NOMO-1 treated with DMSO at 0.1 percent for 48 hours (cell line): ENCODE measurements at regions not wholly inside any gene's neighbourhood (a gene's known extent, or its start where the extent isn't known, plus 50 kb on each side); places are given as distances from the start of the nearest gene placed in this dataset.

Experiments
- DNase-seq: peaks from one replicate; lab custom pipeline; 2025; ENCODE audit not compliant: unreplicated experiment; lab: John Stamatoyannopoulos, UW

DNA sequence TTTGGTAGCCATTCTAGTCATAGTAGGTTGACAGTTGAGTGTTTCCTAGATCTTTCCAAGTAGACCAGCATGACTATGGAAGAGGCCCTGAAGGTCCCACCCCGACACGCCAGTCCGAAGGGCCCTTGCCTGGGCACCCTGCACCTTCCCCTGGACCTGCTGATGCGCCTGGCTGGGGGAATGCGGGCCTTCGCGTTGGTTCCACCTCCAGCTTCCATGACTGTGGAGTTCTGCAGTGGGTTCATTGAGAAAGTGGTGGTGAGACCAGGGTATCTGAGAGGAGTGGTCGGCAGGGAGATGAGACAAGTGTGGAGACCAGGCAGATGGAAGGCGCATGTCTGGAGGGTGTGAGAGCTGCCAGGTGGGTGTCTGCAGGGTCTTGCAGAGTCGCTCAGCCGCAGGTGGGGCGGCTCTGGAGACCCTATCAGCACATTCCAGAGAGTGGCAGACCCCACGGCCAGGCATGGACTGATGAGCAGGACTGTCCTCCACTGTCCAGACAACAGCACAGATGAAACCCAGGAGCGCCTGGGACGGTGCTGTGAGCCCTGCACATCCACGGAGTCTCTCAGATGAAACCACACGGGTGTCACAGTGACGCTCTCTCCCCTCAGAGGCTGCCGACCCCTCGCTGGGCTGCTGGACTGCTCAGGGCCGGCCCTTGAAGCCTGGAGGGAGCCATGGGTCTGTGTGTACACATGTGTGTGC is 182.5 kb upstream of the HDAC4 start:
- no peak for DNase-seq

DNA sequence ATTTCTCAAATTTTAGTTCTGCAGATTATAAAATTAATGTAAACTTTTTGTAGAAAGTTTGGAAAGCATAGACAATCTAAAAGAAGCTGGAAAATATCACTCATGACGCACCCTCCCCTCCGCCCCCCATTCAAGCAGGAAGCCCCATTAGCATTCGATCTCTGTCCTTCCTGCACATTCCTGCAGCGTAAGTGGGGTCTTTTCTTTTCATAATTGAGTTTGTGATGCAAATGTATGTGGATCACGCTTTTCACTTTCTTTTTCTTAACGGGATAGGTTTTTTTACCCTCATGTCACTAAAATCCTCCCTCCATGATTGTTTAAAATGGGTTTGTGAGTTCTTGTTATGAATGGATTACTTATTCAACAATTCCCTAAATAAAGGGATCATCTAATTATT is 181.7 kb upstream of the HDAC4 start:
- DNase-seq = no peak

DNA sequence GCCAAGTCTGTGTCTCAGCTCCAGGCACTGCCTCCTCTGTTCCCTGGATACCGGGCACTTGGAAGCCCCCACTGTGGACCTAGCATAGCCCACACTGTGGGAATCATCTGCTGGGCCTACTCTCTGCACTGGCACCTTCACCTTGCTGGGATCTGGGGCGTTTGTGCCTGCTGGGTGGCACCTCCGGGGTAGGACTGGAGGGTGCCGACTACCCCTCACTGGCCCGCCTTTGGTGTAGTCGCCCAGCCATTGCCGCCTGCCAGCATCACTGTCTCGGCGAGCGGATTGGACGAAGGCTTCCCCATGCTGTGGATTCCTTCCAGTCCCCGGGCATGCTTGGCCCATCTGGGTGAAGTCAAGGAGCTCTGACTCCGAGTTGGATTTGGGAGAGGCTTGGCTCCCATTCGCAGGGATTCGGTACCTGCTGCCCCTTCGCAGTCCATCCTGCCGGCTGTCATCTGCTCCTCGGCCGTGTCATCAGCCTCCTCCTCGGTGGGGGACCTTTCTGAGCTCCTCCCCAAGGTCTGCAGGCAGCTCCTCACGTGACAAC is 180.6 kb upstream of the HDAC4 start:
- no peak for DNase-seq

DNA sequence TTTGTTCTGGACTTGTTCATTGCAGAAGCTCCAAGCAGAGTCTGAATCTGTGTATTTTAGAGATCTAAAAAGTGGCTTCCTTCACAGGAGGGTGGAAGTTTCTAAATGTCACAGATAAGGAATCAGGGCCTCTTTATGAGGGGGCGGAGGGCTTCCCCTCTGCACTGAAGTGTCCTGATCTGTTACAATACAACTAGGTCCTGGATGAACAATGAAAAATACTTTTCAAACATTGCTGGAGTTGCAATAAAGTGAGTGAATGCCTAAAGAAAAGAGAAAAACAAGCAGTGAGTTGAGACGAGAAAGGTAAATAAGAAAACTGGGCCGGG is 179.3 kb upstream of the HDAC4 start:
- DNase-seq = no peak

DNA sequence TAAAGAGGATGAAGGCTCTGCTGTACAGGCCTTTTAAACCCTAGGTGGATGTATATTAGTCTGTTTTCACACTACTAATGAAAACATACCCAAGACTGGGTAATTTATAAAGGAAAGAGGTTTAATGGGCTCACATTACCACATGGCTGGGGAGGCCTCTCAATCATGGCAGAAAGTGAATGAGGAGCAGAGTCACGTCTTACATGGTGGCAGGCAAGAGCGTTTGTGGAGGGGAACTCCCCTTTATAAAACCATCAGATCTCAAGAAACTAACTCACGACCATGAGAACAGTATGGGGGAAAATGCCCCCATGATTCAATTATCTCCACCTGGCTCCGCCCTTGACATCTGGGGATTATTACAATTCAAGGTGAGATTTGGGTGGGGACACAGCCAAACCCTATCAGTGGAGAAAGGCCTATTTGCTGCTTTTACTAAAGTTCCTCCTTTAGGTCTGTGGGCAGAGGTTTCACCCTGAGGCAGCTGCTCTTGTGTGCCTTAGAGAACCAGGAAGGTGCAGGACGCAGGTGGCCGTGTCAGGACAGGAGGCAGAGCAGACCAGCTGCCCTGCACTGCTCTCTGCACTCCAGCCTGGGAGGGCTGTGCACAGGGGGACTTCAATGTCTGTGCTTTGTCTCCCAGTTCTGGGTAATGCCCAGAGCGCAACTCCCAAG is 178.8 kb upstream of the HDAC4 start:
- peak; percentile 8 for DNase-seq

DNA sequence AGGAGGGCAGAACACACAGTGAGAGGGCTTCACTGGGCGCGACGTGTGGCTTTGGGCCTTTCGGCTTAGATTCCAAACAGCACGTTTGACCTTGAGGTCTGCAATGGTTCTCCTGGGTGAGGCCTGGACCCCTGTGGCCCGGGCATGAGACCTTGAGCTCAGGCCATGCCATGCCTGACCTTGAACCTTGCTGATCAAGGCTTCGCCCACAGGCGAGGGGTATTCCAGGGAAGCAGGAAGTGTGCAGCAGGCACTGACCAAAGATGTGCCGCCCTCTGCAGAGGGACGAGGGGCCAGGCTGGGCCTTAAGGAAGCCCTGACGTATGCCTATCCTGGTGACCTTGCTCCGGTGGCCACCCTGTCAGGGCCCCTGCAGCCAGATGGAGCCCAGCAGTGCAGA is 178.3 kb upstream of the HDAC4 start:
- DNase-seq = no peak

DNA sequence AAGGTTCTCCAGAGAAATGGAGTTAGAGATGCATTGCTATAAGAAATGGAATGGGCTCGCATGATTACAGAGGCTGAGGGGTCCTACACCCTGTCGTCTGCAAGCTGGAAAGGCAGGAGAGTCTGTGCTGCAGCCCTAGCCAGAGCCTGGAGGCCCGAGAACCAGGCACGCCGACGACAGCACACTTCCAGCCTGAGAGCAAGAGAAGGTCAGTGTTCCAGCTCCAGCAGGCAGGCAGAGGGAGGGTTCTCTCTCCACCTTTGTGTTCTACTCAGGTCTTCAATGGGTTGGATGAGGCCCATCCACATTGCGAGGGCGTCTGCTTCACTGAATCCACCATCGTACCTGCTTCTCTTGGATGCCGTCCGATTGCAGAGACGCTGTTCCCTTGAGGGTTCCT is 177.6 kb upstream of the HDAC4 start:
- no peak for DNase-seq

DNA sequence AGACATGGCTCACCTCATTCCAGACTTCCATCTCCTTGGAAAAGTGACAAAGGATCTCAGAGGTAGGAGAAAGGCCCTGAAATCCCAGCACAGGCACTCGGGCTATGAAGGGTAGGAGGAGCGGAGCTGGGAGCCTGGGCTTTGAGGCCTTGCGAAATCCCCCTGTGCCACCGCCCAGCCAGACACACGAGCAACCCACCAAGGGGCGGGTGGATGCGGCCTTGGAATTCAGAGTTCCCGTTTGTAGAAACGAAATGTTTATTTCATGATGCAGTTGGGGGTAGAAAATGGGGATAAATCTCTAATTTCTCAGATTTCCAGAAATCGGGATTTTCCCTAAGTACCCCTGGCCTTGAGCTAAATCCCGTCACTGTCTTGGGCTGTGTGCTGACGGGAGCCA is 177.1 kb upstream of the HDAC4 start:
- no peak for DNase-seq

DNA sequence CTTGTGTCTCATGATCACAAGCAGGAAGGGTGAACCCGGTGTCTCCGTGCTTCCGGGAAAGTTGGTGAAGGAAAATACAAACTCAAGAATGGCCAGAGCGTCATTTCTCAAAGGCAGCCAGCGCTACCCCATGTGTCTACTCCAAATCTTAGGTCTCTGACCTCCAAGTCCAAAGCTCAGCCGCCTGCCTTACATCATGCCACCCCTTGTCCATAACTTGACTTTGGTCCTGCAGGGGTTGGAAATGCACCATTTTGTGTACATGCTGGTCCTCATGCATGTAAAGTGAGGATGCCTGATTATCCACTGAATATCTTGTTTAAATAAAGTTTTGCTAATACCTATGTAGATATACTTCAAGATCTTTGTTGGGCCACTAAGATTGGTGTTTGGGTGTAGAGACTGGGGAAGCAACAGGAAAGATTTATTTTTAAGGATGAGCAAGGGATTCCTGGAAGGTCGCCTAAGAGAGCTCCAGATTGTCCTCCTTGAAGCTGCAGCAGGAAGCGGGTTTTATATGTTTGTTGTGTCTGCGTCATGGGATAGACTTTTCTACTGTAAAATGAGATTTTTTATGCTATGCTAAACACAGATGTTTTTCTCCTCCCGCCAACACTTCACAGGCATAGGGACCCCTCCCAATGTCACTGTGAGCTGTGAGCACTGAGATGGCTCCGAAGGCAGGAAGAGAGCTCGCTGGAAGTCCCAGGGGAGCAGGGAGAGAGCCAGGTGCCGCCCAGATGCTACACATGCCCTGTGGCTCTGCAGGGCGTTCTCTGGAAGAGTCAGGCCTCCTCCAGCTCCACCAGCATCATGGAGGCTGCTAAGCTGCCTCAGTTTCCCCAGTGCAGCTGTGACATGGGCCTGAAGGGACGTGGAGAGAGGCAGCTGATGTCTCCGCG is 176.2 kb upstream of the HDAC4 start:
- DNase-seq = no peak

DNA sequence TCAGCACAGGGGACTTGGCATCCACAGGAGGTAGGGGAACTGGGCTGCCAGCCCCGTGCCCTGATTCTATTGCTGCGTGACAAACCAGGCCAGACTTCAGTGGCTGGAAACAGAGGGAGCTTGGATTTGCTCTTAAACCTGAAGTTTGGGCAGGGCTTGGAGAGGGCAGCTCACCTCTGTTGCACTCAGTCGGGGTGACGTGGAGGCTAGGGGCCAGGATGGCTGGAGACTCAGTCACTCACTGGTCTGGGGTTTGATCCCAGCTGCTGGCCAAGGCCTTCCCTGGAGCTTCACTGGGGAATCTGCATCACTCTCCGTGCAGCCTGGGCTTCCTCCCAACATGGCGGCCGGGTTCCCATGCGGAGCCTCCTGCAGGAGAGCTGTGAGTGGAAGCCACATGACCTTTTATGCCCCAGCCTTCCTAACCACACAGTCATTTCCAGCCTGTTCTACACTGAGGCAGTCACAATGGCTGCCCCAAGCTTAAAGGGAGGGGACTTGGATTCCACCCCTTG is 175.2 kb upstream of the HDAC4 start:
- DNase-seq = no peak

DNA sequence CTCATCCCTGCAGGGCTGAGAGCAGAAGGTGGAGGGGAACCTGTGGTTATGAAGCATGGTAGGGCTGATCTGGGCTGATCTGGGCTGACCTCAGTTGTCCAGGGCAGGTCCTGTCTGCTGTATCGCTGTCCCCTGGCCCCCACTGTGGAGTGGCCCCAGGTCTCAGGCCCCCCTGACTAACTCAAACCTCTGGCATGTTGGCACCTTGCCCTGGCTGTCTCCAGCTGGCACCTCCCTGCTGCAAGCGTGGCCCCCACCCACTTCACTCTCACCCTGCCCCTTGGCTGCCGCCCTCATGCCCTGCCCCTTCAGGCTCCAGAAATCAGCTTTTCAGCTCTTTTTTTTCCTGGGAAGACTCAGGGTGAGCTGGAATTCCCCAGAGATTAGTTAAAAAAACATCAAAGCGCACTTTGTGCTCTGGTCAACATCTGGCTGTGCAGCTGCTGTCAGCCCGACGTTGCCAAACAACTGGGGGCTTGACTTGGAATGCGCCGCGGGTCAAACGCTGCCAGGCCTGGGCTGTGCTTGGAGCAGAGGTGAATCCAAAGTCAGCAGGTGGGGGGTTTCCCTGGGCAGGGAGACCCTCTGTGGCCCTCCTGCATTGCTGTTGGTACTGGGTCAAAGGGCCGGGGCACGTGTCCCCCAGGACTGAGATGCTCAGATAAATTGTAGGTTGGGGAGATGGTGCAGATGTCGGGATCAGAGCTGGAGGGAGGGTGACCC is 173.8 kb upstream of the HDAC4 start:
- no peak for DNase-seq

DNA sequence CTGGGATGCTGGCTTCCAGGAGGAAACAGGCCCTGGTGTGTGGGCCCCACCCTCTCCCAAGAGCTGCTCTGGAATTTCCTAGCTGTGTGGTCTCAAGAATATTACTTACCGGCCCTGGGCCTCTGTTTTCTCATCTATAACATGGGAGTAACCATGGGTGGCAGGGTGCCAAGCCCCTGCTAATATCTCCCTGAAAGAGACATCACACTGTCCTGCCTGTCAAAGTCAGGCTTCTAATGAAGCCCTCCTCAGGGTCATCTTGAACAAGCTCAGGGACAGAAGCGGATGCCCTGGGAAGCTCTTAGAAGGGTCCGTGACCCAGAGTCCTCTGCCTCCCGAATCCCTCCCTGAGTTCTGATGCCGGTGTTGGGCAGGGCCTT is 173.2 kb upstream of the HDAC4 start:
- no peak for DNase-seq

DNA sequence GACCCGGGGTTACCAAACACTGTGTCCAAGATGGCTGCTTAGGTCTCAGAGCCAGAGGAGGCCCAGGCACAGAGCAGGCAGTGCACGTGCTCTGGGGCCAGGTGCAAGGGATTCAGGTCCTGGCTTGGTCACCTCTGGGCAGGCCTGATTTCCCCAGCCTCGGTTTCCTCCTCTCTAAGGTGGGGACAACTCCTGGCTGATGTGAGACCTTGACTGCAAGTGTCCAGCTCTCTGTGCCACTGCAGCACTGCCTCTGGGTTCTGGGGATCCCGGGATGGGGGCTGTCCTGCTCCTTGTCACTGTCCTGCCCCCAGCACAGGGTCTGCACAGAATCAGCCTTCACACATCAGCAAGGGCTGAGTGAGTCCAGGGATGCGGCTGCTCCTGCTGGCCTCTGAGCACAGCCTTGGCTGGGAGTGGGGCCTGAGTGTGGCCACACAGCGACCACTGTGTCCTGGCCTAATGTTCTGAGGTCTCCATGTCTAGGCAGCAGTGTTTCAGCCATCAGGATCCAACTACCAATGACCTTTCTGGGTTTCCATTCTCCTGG is 170.2 kb upstream of the HDAC4 start:
- DNase-seq = no peak

DNA sequence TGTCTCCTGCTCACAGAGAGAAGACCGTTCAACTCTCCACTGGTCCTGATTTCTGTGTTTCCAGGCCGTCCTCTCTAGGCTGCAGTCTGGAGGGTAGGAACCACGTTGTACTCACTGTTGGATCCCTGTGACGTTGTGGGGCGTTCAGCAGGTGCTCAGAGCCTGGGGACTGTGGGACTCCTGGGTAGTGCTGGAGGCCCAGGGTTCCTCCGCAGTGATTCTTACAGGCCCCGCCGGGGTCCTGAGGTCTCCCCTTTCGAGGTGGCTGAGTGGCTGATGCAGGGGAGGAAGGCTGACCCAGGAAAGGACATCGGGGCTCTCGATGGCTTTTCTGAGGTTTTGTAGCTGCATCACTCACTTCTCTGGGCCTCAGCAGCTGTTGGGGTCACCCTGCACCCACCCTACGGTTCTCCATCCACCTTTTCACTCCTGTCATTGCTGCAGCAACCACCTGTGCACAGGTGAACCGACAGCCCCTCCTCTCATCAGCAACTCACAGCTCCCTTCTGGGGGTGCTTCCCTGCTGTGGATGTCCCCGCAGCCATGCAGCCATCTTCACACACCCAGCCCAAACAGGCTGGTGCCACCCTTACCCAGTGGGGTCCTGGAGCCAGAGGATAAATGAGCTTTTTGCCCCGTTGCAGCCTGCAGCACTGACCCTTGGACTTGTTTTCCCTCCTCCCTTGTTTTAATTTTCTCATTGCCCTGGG is 169.6 kb upstream of the HDAC4 start:
- no peak for DNase-seq

DNA sequence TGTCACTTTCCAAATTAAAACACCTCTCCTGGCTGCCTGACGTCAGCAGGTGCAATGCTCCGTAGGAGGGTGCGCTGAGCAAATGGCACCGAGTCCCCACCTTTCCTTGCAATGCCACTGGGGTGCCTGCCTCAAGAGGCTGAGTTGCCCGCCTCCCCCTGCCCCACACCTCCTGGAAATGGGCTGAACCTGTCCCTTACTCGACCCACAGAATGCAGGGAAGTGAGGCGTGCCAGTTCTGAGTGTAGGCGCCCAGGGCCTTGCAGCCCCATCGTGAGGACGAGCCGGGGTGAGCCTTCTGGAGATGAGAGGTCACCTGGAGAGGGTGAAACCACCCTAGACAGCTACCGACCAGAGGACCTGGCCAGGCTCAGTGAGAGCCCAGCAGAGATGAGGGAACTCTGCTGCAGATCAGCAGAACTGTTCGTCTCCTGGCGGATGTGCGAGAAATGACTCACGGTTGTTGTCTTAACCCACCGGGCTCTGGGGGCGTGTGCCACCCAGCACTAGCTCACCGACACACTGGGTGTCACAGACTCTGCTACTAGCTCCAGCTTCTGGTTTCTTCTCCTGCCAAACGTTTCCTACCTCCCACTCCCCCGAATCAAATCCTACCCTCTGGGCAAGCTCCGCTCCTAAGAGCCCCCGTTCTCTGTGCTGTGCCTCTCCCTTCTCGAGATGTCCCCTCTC is 168.7 kb upstream of the HDAC4 start:
- no peak for DNase-seq

DNA sequence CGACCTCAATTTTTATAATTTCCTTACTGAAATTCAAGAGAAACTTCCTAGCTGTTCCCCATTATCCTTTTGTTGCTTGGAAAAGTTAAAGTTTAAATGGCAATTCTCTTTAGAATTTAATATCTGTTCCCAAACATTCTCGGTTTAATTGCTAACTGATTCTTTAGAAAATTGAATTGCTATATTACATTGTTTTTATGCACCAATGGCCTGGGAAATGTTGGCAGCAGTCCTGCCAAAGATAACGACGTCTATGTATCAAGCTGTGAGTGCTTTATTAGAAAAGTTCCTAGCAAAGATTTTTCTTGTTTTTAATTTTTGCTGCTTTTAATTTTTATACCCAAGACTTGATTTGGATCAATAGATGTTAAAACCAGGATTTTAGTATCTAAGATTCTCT is 167.8 kb upstream of the HDAC4 start:
- DNase-seq = no peak

DNA sequence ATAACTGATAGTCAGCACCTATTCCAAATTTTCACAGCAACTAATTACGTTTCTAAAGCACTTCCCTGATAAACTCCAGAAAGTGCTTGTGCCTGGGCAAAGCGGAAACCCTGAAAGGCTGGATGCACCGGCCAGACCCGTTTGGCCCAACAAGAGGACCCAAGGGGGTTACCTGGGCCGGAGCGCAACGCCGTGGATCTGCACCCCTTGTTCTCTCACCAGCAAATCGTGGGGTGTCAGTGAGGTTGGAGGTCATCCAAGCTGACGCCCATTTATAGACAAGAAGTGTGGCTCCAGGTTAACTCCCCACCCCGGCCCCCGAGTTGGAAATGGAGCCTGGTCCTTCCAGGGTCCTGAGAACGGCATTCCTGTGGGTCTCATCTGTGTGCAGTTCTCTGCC is 167.0 kb upstream of the HDAC4 start:
- no peak for DNase-seq

DNA sequence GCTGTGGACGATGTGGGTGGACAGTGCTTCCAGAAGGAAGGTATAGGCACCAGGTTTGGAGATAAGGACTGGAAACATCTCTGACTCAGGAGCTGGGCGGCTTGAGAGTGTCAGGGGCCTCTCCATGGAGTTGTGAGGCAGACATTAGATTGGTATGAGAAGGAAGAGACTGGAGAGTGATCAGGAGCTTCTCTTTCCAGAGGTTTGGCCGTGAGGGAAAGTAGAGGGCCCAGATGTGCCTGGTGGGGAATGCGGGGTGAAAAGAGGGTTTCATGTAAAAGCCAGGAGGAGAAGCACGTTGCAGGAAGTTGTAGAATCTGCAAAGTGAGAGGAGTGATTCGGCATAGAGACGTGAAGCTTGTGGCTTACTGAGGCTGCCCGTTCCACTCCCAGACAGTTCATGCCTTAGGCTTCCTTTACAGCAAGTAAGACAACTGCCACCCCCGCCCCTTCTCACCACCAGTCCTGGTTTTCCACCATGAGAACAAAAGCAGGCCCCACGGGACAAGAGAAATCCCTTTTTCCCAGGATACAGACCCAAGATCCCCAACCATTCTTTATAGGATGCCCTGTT is 166.3 kb upstream of the HDAC4 start:
- no peak for DNase-seq
